ENCODE measurements at regions not wholly inside any gene's neighbourhood (a gene's known extent, or its start where the extent isn't known, plus 50 kb on each side); places are given as distances from the start of the nearest gene placed in this dataset.

DNA sequence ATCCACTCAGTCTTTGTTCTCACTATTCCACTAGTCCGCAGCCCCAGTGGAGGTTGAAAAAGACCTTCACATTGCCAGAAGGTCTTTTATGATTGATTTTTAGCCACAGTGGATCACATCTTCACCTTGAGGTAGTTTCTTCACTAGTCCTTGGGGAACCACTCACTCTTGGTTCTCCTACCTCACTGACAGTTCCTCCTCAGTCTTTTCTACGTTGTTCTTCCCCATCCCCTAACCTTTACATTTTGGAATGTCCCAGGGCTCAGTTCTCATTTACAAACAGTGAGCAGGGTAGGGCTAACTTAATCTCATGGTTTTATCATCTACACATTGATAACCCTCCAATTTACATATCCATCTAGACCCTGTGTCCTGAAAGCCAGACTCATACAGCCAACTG is 316.4 kb upstream of the SORL1-AS1 start:
- TF ChIP-seq, protein P1, sequence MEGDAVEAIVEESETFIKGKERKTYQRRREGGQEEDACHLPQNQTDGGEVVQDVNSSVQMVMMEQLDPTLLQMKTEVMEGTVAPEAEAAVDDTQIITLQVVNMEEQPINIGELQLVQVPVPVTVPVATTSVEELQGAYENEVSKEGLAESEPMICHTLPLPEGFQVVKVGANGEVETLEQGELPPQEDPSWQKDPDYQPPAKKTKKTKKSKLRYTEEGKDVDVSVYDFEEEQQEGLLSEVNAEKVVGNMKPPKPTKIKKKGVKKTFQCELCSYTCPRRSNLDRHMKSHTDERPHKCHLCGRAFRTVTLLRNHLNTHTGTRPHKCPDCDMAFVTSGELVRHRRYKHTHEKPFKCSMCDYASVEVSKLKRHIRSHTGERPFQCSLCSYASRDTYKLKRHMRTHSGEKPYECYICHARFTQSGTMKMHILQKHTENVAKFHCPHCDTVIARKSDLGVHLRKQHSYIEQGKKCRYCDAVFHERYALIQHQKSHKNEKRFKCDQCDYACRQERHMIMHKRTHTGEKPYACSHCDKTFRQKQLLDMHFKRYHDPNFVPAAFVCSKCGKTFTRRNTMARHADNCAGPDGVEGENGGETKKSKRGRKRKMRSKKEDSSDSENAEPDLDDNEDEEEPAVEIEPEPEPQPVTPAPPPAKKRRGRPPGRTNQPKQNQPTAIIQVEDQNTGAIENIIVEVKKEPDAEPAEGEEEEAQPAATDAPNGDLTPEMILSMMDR (IDR thresholded peaks at IDR 0.05): no peak
- TF ChIP-seq POLR2A (IDR thresholded peaks at IDR 0.05): no peak
